ENCODE measurements at regions not wholly inside any gene's neighbourhood (a gene's known extent, or its start where the extent isn't known, plus 50 kb on each side); places are given as distances from the start of the nearest gene placed in this dataset.

DNA sequence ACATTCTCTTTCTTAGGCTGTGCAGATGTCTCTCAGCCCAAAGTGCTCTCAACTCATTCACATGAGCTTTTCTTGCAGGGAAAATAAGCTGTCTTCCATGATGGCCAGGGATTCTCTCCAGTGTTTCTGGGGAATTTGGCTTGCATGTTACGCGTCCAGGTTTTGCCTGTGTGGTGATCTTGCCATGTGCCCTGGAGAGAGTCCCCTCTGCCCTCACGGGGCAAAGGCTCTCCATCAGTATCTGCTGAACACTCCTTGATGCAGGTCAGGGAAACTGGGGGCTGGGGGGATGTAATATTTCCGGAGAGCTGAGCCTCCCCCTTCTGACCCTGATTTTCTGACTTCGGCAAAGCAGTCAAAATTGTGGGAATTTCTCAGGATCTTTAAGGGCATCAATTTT, 87.6 kb downstream of the ACKR3 start:
- Histone ChIP-seq H3K4me3 (ENCODE audit: low read depth, low read length) (no peak overlapping the region), H3K36me3 (ENCODE audit: control insufficient read depth, insufficient read depth, low read length) (no peaks in the 10 kb centered on the region), H3K27me3 (ENCODE audit: control insufficient read depth, insufficient read depth, low read length) (no peaks in the 10 kb centered on the region)
- TF ChIP-seq, protein P1, sequence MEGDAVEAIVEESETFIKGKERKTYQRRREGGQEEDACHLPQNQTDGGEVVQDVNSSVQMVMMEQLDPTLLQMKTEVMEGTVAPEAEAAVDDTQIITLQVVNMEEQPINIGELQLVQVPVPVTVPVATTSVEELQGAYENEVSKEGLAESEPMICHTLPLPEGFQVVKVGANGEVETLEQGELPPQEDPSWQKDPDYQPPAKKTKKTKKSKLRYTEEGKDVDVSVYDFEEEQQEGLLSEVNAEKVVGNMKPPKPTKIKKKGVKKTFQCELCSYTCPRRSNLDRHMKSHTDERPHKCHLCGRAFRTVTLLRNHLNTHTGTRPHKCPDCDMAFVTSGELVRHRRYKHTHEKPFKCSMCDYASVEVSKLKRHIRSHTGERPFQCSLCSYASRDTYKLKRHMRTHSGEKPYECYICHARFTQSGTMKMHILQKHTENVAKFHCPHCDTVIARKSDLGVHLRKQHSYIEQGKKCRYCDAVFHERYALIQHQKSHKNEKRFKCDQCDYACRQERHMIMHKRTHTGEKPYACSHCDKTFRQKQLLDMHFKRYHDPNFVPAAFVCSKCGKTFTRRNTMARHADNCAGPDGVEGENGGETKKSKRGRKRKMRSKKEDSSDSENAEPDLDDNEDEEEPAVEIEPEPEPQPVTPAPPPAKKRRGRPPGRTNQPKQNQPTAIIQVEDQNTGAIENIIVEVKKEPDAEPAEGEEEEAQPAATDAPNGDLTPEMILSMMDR (IDR thresholded peaks at IDR 0.05; ENCODE audit: insufficient read depth, low read length, poor library complexity, severe bottlenecking): no peak
- no peak for DNase-seq (ENCODE audit: low read depth)

DNA sequence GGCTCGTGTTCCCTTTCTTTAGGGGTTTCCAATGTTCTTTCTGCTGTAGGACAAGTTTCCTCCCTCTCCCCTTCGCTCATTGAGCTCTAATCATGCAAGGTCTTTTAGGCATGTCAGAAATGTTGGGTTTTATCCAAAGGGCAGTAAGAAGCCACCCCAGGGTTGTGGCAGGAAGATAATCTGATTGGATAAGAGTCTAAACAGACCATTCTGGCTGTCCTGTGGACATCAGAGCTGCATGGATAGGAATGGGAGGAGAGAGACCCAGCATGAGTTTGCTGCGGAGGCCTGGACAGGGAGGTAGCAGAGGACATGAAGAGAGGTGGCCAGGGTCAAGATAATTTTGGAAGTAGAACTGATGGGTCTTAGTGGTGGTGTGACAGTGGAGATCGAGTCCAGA, 88.2 kb downstream of the ACKR3 start:
- TF ChIP-seq, protein P1 (IDR thresholded peaks at IDR 0.05; ENCODE audit: insufficient read depth, low read length, poor library complexity, severe bottlenecking): no peak
- Histone ChIP-seq H3K27me3 (ENCODE audit: control insufficient read depth, insufficient read depth, low read length) (no peaks in the 10 kb centered on the region), H3K36me3 (ENCODE audit: control insufficient read depth, insufficient read depth, low read length) (no peaks in the 10 kb centered on the region)

DNA sequence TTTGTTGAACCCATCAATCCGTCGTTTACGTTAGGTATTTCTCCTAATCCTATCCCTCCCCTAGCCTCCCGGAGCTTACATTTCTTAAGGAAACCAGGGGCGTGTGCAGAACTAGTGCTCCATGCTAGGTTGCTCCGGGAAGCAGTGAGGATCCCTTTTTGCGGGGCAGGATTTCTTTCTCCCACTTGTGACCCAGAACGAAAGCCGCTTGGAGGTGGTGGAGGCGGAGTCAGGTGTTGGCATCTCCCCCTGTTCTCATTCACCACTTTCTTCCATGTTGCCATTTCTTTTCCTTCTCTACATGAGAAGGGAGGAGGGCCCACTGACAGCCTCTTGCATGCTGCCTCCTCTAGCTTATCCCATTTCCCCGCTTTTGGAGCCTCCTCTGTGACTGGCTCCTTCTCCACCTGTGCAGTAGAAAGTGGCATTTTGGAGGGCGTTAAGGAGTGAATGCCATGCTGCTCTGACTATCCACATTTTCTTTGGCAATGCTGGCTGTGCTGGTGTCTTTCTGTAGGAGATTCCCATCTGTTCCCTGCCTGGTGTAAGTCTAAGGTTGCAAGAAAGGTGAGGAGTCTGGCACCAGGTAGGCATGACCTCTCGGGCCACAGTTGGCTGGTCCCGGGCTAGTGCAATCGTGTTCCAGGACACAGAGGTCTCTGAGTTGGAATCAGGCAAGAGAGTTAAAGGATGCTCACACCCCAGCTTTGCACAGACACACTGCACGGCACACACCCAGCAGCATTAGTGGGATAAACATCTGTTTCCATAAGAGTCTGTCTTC, 89.5 kb downstream of the ACKR3 start:
- DNase-seq (ENCODE audit: low read depth): no peak
- no peaks in the 10 kb centered on the region for H3K36me3 ChIP-seq (ENCODE audit: control insufficient read depth, insufficient read depth, low read length)
- H3K4me3 ChIP-seq (ENCODE audit: low read depth, low read length): no peak overlapping the region
- TF ChIP-seq, protein P1 (IDR thresholded peaks at IDR 0.05; ENCODE audit: insufficient read depth, low read length, poor library complexity, severe bottlenecking): no peak
- no peaks in the 10 kb centered on the region for H3K27me3 ChIP-seq (ENCODE audit: control insufficient read depth, insufficient read depth, low read length)

More for the DNA sequence above, 88.2 kb downstream of the ACKR3 start:
- no peak overlapping the region for H3K4me3 ChIP-seq (ENCODE audit: low read depth, low read length)
- no peak for DNase-seq (ENCODE audit: low read depth)

DNA sequence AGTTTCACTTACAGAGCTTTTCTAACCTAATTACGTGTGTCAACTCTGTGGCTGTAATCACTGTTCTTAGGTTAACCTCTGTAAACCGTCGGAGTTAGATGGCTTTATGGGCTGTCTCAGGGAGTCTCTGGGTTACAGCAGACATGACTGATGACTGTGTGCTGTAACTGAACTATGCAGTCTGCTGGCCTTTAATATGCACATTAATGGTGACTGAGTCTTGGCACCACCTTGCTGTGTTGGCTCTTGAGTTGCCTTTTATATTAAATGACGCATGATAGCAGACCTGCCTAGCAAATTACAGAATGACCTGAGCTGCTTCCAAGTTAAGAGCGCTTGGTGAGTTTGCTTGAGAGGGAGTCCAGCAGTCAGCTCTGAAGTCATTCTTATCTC, 90.1 kb downstream of the ACKR3 start:
- peak; percentile 35 for DNase-seq (ENCODE audit: low read depth)
- H3K4me3 ChIP-seq (ENCODE audit: low read depth, low read length): no peak overlapping the region
- no peaks in the 10 kb centered on the region for H3K27me3 ChIP-seq (ENCODE audit: control insufficient read depth, insufficient read depth, low read length)
- TF ChIP-seq, protein P1 (IDR thresholded peaks at IDR 0.05; ENCODE audit: insufficient read depth, low read length, poor library complexity, severe bottlenecking): no peak
- H3K36me3 ChIP-seq (ENCODE audit: control insufficient read depth, insufficient read depth, low read length): no peaks in the 10 kb centered on the region

DNA sequence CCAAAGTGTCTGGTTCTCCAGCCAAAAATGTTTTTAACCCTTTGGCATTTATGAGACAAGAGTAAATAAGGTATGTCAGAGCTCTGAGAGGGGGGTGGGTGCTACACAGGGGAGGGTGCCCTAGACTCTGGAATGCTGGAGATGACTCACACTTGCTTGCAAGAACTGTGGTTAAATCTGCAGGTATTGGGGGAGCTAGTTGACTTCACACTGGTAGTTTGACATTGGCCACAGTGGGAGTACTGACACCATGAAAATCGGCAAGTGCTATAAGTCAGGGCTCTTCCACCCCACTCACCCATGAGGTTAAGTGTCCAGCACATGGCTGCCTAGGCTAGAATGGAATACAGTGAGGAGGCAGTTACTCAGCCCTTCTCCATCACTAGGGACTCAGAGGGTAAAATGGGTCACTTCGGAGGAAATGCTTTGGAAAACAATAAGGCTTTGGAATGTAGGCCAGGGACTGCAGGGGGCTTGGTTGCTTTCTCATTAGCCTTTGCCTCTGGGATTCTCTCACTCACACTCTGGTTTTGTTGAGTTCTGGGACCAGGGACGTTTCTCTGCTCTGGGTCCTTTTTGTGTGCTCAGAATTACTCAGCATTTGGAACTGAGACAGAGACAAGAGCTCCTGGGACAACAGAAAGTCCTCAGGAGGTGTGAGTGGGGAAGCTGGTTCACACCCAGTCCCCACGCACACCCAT, 91.6 kb downstream of the ACKR3 start:
- Histone ChIP-seq H3K4me3 (ENCODE audit: low read depth, low read length) (no peak overlapping the region), H3K27me3 (ENCODE audit: control insufficient read depth, insufficient read depth, low read length) (no peaks in the 10 kb centered on the region), H3K36me3 (ENCODE audit: control insufficient read depth, insufficient read depth, low read length) (no peaks in the 10 kb centered on the region)
- TF ChIP-seq, protein P1 (IDR thresholded peaks at IDR 0.05; ENCODE audit: insufficient read depth, low read length, poor library complexity, severe bottlenecking): no peak
- peak; percentile 66 for DNase-seq (ENCODE audit: low read depth)
